Fibroblast of mammary gland (primary cell): ENCODE measurements at regions not wholly inside any gene's neighbourhood (a gene's known extent, or its start where the extent isn't known, plus 50 kb on each side); places are given as distances from the start of the nearest gene placed in this dataset.

Source experiments
- DNase-seq: peaks from one replicate; pipeline ENCODE4 v3.0.0-alpha.2; 2010; ENCODE audit warnings: low read depth
- H3K4me3 ChIP-seq: 2 replicates; pipeline ENCODE4 v1.5.1; 2011; ENCODE audit warnings: low read depth, mild to moderate bottlenecking, low read length, moderate library complexity; ENCODE audit not compliant: control insufficient read depth
- CTCF ChIP-seq: conservative IDR thresholded peaks from 2 replicates; pipeline ENCODE4 v1.5.1; 2011; ENCODE audit warnings: low read depth, low read length, inconsistent platforms; ENCODE audit not compliant: control insufficient read depth, insufficient read depth

DNA sequence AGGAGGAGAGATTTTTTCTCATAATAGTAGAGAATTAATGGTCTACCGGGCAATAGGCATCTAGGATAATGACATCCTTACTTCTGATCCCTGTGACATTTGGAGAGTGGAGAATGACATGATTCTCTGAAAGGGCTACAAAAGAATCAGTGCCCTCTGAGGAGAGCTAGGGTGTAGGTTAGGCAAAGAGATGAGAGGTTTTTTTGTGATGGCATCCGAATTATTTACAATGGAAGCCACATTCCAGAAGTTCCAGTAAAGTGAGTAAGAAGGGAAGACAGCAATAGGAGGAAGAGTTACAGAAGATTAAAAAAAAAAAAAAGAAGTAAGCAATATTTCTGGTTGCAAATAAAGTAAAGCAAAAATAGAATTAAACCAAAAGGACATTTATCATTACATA lies 478.0 kb downstream of the RMST start:
- no peak for TF ChIP-seq CTCF
- DNase-seq, result no peak
- no peak overlapping the region for H3K4me3 ChIP-seq

- TF ChIP-seq CTCF, result no peak
- DNase-seq, result peak; percentile 54
- no peak overlapping the region for H3K4me3 ChIP-seq
These were observed 479.2 kb downstream of the RMST start for GRCh38 chr12:97941686-97942354.

DNA sequence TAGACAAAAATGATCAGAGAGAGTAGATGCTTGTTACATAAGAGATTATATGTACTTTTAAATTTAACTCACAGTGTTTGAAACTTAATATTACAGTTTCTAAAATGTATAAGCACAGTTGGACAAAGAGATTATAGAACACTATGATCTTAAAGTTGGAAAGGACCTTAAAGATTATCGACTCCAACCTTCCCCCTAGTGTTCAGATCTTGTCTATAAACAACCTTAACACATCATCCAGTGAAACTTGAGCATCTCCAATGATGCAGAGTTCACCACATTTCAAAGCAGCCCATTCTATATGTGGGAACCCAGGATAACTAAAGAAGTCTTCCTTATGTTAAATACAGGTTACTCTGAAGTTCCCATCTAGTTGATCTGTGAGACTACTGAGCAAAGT lies 480.8 kb downstream of the RMST start:
- peak; percentile 53 for DNase-seq
- H3K4me3 ChIP-seq, result no peak overlapping the region
- TF ChIP-seq CTCF, result peak; percentile 45

- no peak for TF ChIP-seq CTCF
These were observed 482.0 kb downstream of the RMST start for GRCh38 chr12:97944576-97944975.

GRCh38 chr12:97946701-97947100 lies 484.1 kb downstream of the RMST start:
- DNase-seq, result no peak
- H3K4me3 ChIP-seq, result no peak overlapping the region
- no peak for TF ChIP-seq CTCF

More at GRCh38 chr12:97944576-97944975, 482.0 kb downstream of the RMST start:
- no peak overlapping the region for H3K4me3 ChIP-seq
- DNase-seq, result peak; percentile 55

- DNase-seq, result no peak
- H3K4me3 ChIP-seq, result no peak overlapping the region
- TF ChIP-seq CTCF, result no peak
These were observed 486.0 kb downstream of the RMST start for GRCh38 chr12:97948591-97948990.

- DNase-seq, result no peak
- H3K4me3 ChIP-seq, result no peak overlapping the region
- TF ChIP-seq CTCF, result no peak
These were observed 488.6 kb downstream of the RMST start for GRCh38 chr12:97951239-97951638.
